ENCODE measurements at regions not wholly inside any gene's neighbourhood (a gene's known extent, or its start where the extent isn't known, plus 50 kb on each side); places are given as distances from the start of the nearest gene placed in this dataset.

GRCh38 chr4:11685481-11685880, 256.8 kb upstream of the HS3ST1 start:
- TF ChIP-seq EZH2phosphoT487 (IDR thresholded peaks at IDR 0.05; ENCODE audit: borderline replicate concordance, low read depth) (no peak), POLR2AphosphoS5 (IDR thresholded peaks at IDR 0.05; ENCODE audit: low read depth, low read length) (no peak), REST (IDR thresholded peaks at IDR 0.05; ENCODE audit: low read depth, low read length) (no peak), FOXJ3 (CRISPR knock-in tag; IDR thresholded peaks at IDR 0.05) (no peak), CTCF (IDR thresholded peaks at IDR 0.05) (no peak), TCF12 (IDR thresholded peaks at IDR 0.05) (no peak), MAX (IDR thresholded peaks at IDR 0.05; ENCODE audit: low read depth) (no peak), YY1 (IDR thresholded peaks at IDR 0.05; ENCODE audit: low read depth) (no peak), USF2 (IDR thresholded peaks at IDR 0.05; ENCODE audit: borderline replicate concordance, low read depth, low read length) (no peak), ZBTB33 (IDR thresholded peaks at IDR 0.05; ENCODE audit: borderline replicate concordance, low read depth) (no peak), SMC3 (IDR thresholded peaks at IDR 0.05; ENCODE audit: low read depth, low read length) (no peak), RAD21 (IDR thresholded peaks at IDR 0.05; ENCODE audit: low read length) (no peak)
